ENCODE measurements at regions not wholly inside any gene's neighbourhood (a gene's known extent, or its start where the extent isn't known, plus 50 kb on each side); places are given as distances from the start of the nearest gene placed in this dataset.

- TF ChIP-seq, protein P1, sequence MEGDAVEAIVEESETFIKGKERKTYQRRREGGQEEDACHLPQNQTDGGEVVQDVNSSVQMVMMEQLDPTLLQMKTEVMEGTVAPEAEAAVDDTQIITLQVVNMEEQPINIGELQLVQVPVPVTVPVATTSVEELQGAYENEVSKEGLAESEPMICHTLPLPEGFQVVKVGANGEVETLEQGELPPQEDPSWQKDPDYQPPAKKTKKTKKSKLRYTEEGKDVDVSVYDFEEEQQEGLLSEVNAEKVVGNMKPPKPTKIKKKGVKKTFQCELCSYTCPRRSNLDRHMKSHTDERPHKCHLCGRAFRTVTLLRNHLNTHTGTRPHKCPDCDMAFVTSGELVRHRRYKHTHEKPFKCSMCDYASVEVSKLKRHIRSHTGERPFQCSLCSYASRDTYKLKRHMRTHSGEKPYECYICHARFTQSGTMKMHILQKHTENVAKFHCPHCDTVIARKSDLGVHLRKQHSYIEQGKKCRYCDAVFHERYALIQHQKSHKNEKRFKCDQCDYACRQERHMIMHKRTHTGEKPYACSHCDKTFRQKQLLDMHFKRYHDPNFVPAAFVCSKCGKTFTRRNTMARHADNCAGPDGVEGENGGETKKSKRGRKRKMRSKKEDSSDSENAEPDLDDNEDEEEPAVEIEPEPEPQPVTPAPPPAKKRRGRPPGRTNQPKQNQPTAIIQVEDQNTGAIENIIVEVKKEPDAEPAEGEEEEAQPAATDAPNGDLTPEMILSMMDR (IDR thresholded peaks at IDR 0.05): no peak
- no peak for TF ChIP-seq POLR2A (IDR thresholded peaks at IDR 0.05)
Measured at GRCh38 chr14:101357559-101358319, 203.6 kb upstream of the DIO3 start.
